Activated CD4-positive, CD25-positive, alpha-beta regulatory T cell treated with anti-CD3 and anti-CD28 coated beads, Interleukin-2, amount 50 U/mL, for 24 hours (primary cell): ENCODE measurements at regions not wholly inside any gene's neighbourhood (a gene's known extent, or its start where the extent isn't known, plus 50 kb on each side); places are given as distances from the start of the nearest gene placed in this dataset.
"Not testable (repeated sequence)": the region's sequence is repeated elsewhere in the genome, so short reads cannot be mapped to it uniquely, and the experiment has no call there.

Experiments used
- ATAC-seq, 2 donors: fragments of 150-1000 bp; cut with Tn5 transposase; one replicate each; pipeline ENCODE4 v1.10.0; 2021; ENCODE audit warnings: mild to moderate bottlenecking in 1 of 2, moderate library complexity in 1 of 2

DNA sequence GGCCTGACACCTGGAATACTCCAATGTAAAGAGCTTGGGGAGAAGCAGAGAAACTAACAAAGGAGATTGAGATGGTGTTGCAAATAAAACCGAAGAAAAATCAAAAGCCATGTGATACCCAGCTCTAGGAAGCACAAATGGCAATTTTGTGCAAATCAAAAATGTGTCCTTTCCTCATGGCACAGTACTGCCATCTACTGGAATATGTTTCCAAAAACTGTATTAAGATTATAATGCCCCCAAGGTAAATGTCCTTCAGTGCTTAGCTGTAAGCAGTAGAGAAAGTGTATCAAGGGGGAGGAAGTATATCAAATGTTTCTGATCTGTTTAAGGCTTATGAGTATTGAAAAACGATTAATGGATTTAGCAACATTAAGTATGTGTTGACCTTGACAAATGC is 620.3 kb downstream of the ZWINT start:
- ATAC-seq, result not testable (repeated sequence)

DNA sequence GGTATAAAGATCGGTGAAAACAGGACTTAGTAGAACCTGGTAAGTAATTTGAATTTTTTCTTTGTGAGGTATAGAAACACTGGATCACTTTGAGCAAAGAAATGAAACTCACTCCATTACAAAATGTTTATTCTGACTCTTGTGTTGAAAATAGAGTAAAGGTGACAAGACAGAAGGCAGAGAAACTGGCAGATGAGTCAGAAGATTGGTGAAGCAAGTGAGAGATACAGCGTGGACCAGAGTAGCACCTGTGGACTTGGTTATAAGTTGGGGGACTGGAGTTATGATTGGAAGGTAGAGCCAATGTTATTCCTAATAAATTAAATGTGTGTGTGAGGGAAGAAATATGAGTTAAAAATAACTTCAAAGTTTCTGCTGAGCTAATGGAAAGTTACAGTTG is 620.9 kb downstream of the ZWINT start:
- no peak for ATAC-seq

DNA sequence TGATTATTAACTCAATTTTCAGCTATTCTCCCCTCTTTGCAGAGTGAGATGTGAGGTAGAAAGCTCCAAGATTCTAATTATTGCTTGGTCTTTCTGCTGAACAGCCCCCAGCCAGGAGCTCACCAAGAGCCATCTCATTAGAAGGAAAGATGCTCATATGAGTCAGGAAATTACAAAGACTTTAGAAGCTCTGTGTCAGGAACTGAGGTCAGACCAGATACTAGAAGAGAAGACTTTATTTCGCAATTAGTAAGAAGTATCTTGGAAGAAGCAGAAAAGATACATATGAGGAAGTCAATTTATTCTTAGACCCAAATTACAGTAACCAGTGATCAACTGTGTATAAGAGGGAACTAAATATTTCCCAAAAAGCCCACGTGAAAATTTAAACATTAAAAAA is 626.9 kb downstream of the ZWINT start:
- no peak for ATAC-seq

DNA sequence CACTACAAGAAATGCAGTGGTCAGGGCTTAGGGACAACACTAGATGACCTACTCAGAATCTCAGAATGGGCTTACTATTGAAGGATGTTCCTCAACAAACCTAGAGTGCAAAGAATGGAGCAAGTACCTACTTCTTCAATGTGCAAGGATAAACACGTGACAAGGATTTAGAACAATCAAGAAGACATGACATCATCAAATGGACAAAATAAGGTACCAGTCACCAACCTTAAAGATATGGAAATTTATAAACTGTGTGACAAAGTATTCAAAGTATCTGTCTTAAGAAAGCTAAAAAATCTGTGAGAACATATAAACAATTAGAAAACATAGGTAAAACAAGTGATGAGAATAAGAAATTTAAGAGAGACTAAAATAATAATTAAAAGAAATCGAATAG is 656.1 kb downstream of the ZWINT start:
- ATAC-seq, result no peak

DNA sequence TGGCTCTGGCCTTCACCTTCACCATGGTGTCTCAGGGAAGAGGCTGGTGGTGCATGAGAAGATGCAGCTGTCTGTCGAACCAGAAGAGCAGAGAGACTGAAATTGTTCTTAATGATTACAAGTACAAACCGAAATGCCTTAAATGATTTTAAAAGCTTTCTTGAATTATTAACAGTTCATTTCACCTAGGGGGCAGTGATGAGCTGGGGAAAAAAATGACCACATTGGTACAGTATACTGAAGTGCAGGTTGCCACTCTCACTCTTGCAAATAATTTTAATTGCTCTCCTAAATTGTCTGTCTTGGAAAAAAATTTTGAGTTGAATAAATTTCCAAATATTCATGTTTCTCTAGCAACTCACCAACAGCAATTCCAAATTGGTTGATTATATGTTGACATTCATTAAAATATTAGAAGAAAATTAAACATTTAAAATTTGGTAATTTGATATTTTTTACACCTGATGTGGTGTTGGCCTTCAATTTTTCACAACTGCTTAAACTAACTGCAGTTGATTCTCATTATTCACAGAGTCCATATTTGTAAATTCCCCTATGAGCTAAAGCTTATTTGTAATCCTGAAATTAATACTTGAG is 692.6 kb downstream of the ZWINT start:
- no peak for ATAC-seq

DNA sequence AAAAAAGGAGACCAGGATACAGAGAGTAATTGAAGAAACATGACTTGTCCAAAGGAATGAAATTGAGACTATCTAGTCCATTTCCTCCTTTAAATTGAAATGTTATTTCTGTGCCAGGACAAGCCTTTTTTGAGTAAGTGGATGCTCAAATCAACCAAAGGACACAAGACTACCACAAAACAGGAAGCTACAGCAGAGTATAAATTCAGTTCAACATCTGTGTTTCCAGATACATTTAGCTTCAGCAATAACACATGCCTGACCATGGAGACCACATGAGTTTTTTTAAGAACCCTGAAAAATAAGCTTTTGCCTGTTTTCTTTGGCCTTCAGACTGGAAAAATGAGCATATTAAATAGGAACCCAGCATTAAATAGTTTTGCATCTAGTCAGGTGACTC is 707.5 kb downstream of the ZWINT start:
- ATAC-seq, result no peak

DNA sequence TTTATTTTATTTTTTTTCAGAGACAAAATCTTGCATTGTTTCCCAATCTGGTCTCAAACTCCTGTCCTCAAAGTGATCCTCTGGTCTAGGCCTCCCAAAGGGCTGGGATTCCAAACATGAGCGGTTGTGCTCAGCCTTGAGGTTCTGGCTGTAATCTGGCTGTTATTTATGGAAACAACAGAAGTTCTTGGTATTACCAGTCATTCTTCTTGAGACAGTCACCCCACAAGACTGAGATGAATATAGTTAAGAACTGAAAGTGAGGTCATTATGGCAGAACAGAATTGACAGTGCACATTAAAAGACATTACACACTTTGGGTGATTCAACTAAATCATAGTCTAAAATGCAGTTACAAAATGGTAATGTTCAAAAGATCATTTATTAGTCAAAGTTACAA is 719.5 kb downstream of the ZWINT start:
- no peak for ATAC-seq

DNA sequence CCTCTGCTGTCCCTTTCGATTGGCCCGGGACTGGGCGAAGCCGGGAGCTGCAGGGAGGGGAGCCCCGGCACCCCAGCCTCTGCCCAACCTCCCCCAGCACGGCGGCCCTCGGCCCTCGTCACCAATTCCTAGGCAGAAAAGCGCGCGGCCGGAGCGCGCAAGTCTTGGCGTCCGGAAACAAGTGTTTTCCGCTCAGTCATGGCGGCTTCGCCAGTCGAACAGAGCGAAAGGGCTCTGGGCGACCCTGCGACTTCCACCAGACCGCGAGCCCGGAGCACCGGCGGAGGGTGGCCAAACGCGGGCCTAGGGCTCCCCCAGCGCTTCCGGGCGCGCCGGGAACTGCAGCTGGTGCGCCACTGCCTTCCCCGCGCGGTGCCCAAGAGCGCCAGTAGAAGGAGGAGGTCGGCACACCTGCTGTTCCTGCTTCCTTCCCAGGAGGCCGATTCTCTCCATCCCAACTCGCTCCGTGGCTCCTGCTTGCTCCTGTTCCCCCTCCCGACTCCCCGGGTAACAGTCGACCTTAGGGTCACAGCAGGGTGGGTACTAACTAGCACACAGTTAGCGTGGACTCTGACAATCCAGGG is 729.9 kb downstream of the ZWINT start:
- peak in 1 of 2 donors; percentile 24 for ATAC-seq

DNA sequence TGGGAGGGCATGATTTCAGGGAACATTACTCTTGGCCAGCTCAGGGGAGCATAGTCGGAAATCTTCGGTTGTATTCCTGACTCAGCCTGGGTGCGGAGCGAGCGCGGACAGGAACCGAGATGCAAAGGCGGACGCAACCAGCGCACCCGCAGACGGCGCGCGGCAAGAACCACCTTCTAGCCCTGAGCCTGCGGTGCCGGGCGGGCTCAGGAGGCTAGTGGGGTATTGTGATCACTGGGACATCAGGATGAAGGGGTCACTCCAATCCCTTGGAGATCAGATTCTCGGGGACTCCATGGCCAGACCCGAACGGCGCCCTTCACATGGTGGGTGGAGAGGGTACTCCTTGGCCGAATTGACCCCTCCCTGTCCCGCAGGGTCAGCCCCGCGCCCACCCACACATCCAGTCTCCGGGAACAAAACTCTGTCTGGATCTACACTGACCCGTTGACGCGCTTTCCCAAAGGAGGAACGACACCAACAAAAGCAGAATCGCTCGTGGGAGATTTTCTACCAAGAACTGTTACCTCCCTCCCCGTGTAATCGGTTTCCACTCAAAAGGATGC is 730.5 kb downstream of the ZWINT start:
- no peak for ATAC-seq

DNA sequence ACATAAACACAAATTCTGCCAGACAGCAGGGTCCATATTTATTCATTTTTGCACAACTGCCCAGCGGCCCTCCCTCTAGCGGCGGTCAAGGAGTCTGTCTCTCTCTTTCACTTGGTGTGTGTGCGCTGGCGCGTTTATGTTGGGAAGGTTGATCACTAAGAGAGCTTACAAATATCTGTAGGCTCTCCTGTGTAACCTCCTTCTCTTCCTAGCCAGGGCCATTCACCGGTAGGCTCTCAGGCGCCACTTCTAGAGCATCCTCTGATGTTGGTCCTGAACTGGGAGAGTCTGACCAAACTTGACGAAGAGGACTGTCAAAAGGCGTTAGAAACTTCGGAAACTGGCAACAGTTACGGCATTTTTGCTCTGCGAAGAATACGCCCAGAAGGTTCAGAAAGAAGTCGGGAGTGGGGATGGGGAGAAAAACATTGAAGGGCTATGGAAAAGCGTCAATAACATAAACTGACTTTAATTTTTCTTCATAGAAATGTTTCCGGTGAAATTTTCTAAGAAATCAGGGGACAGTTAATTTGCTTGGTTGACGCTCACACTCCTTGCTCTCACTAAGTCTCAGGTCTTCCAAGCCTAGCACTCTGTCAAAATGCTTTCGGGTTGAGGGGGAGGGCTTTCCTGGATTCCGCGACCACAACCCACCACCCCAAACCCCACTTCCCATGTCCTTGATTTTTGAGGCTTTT is 731.1 kb downstream of the ZWINT start:
- no peak for ATAC-seq

DNA sequence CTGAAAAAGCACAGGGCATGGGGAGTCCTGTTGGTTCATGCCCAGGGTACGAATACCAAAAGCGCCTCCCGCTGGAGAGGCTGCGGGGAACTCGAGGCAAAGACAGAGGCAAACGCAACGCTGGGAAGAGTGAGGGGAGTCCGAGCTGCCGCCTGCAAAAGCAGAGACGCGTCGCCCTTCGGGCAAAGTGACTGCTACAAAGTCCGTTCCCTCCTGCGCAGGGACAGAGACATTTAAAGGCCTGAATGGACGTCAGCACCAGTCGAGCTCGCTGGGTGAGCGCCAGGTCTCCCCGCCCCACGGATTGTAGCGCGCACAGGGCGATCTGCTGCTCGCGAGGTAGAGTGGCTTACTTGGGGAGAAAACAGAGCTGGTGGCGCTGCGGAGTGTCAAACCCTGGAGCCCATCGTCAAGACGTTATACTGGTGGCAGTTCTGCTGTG is 732.8 kb downstream of the ZWINT start:
- no peak for ATAC-seq

DNA sequence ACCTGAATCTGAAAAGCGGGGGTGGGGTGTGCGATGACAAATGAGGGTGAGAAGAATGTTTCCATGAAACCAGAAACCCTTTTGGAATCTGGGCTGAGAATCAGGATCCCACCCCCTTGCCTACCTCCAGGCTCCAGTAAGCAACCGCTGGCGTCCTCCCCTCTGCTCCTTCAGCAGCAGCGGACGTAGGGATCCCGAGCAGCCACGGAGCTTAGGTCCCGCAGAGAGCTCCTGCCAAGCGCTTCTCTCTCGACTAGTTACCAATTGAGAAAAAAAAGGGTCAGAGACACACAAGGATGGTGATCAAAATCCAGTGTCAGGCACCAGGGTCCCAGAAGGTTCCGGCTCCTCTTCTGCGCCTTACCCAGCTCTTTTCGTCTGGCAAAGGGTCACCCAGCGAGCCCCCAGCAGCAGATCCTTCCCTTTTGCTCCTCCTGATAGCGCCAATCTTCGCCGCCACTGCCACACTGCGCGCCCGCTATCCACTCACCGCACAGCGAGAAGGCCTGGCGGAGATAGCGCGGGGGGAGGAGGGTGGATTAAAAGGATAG is 733.5 kb downstream of the ZWINT start:
- ATAC-seq, result no peak

DNA sequence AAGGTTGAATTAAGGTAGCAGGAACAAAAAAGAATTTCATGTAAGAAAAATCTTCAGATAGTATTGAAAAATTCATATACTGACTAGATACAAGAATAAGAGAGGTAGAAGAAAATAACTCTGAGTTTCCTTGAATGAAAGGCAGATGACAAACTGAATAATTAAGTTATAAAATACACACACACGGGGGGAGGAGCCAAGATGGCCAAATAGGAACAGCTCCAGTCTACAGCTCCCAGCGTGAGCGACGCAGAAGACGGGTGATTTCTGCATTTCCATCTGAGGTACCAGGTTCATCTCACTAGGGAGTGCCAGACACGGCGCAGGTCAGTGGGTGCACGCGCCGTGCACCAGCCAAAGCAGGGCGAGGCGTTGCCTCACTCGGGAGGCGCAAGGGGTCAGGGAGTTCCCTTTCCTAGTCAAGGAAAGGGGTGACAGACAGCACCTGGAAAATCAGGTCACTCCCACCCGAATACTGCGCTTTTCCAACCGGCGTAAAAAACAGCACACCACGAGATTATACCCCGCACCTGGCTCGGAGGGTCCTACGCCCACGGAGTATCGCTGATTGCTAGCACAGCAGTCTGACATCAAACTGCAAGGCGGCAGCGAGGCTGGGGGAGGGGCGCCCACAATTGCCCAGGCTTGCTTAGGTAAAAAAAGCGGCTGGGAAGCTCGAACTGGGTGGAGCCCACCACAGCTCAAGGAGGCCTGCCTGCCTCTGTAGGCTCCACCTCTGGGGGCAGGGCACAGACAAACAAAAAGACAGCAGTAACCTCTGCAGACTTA is 759.2 kb downstream of the ZWINT start:
- not testable (repeated sequence) for ATAC-seq

DNA sequence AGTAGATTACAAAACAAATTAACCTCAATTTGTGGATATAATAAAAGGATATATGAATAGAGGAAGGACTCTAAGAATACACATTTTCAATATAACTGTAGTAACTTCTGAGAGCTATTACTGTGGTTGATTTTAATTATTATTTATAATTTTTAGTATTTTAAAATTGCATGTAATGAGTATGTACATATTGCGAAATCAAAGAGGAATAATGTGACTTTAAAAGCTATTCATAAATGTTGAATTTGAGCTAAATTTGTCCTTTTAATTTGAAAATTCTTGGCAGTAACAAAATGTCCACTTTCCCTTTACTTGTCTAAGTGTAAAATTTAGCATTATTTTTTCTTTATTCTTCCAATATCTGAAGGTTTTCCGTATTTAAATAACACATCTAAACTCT is 750.6 kb upstream of the PCDH15 start:
- no peak for ATAC-seq

DNA sequence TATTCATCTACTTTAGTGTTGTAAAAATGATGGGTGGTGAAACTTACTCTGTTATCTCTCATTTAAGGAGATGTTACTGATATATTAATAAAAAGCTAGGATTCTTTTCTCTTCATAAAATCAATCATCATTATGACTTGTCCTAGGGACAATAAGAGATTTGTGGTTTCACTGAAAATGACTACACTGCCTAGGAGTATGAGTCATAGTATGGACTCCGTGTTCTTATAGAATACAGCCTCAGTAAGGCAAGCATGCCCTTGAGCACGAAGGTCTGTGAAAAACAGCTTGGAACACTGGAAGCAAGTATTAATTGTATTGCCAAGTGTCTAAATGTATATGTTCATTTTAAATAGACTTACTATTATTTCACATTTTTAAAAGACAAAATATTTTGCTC is 749.2 kb upstream of the PCDH15 start:
- ATAC-seq, result no peak

DNA sequence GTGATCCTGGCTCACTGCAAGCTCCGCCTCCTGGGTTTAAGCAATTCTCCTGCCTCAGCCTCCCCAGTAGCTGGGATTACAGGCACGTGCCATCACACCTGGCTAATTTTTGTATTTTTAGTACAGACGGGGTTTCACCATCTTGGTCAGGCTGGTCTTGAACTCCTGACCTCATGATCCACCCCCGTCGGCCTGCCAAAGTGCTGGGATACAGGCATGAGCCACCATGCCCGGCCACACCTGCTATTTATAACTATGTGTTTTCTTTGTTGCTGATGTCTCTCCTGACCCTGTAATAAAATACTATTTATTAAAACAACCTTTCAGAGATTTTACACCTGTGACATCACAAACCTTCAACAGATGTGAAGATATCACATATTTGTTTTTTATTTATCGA is 736.5 kb upstream of the PCDH15 start:
- ATAC-seq, result not testable (repeated sequence)

DNA sequence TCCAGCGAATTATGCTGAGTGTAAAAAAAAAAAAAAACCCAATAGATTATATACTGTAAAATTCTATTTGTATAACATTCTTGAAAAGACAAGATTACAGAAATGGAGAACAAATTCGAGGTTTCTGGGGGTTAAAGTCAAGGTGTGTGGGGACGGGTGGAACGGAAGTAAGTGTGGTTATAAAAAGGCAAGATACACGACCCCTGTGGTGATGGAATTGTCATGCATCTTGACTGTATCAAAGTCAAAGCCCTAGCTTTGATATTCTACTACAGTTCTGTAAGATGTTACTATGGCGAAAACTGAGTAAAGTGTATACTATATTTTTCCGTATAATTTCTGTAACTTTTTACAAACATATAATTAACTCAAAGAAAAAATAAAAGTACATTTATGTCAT is 718.2 kb upstream of the PCDH15 start:
- ATAC-seq, result no peak

DNA sequence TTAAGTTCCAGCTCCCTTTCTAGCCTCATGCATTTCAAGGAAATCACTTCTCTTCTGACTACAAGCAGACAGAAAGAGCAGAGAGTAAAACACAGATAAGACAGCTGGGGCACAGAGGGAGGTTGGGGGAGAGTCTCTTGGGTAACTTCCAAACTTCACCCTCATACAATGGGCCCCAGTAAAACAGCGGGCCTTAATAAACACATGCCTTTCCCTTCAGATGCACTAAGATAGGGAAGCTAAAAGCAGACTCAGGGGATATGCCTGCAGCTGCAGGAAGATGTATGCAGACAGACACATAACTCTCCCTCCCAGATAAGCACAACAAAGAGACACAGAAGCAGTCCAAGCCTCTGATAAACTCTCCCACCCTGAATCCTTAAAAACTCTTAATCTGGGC is 717.4 kb upstream of the PCDH15 start:
- ATAC-seq, result not testable (repeated sequence)

DNA sequence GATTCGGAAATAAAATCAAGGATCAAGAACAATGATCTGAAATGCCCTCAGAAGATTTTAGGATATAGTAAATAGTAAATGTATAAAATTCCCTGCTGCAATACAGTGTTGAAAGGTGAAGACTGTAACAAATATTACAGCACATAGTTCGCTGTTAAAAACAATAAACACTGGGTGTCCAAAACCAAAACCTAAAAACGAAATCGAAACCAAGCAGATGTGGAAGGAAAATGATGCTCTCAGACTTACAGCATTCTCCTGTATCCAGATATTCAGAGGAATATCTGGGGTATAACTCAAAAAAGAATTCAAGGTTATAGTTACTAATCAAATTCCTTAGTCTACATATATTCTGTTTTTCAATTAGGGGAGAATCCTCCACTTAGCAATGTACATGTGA is 708.1 kb upstream of the PCDH15 start:
- ATAC-seq, result no peak

DNA sequence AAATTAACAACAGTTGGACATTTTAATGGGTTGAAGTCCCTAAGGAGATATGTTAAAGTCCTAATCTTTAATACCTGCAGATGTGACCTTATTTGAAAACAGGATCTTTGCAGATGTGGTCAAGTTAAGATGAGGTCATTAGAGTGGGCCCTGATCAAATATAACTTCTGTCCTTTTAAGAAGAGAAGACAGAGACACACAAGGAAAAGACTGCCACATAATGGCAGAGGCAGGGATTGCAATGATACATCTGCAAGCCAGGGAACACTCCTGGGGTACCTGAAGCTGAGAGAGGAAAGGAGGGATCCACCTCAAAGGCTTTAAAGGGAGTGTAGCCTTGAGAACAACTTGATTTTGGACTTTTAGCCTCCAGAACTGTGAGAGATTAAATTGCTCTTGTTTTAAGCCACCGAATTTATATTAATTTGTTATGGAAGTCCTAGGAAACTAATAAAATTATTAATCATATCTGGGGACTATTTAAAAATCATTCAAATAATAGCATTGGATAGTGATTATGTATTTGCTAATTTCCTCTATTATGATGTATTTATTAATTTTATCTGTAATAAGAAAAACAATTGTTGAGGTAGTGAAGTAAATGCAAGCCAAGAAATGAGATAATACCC is 700.0 kb upstream of the PCDH15 start:
- no peak for ATAC-seq

DNA sequence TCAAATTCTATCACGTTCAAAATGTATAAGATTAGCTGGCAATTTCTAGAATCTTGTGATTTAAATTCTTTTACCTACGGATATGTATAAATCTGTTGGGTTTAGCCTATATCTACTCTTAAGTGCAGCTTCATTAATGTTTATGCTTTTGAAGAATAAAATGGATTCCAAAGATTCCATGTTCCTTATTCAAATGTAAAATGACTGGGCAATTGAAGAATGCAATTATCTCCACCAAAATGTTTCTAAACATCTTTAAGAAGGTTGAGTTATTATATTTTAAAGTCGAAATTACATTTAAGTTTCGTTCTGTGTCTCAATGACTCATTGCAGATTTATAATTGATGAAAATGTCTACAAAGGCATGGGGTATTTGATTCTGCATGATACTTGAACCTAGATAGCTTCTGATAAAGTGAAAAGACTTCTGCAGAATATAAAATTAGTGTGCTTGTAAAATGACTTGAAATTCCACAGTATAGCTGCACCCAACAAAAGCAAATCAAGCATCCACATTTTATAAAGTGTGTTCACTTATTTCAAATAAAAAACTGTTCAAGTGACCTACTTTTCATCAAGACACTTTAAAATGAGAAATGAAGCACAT is 697.0 kb upstream of the PCDH15 start:
- no peak for ATAC-seq

DNA sequence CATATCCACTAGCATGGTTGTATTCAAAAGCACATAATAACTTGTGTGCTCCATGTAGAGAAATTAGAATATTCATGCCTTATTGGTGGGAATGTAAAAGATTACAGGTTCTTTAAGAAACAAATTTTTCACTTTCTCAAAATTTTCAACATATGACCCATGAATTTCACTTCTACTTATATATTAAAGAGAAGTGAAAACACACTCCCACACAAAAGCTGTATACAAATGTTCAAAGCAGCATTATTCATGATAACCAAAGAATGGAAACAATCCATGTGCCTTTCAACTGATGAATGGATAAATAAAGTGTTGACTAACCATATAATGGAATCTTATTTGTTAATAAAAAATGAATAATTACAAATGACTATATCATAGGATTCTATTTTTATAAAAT is 694.5 kb upstream of the PCDH15 start:
- no peak for ATAC-seq
